Limb (tissue), 2 donors: ENCODE measurements at regions not wholly inside any gene's neighbourhood (a gene's known extent, or its start where the extent isn't known, plus 50 kb on each side); places are given as distances from the start of the nearest gene placed in this dataset.
"Not testable (repeated sequence)": the region's sequence is repeated elsewhere in the genome, so short reads cannot be mapped to it uniquely, and the experiment has no call there.

ENCODE experiments used
- DNase-seq, 2 donors: peaks; one replicate each; pipeline ENCODE4 v3.0.0-alpha.2; 2016; ENCODE audit errors: extremely low spot score in 2 of 2

- peak in 1 of 2 donors; percentile 55 for DNase-seq
Measured at GRCh38 chr9:62798884-62799850, 1609.3 kb downstream of the SPATA31A7 start.

GRCh38 chr9:62799851-62800371 lies 1610.1 kb downstream of the SPATA31A7 start:
- peak in 1 of 2 donors; percentile 72 for DNase-seq

GRCh38 chr9:62800451-62801371 lies 1610.9 kb downstream of the SPATA31A7 start:
- peak in 1 of 2 donors; percentile 61 for DNase-seq

GRCh38 chr9:62801372-62801811 lies 1611.6 kb downstream of the SPATA31A7 start:
- DNase-seq = peak in 1 of 2 donors; percentile 48

- peak; percentile 89 to 90 for DNase-seq
Measured at GRCh38 chr9:62801961-62802718, 1612.3 kb downstream of the SPATA31A7 start.

GRCh38 chr9:62802719-62803079 lies 1612.9 kb downstream of the SPATA31A7 start:
- not testable (repeated sequence) for DNase-seq

- peak in 1 of 2 donors; percentile 27 for DNase-seq
Measured at GRCh38 chr9:62803099-62803498, 1613.3 kb downstream of the SPATA31A7 start.

GRCh38 chr9:62804314-62804713 lies 1614.5 kb downstream of the SPATA31A7 start:
- not testable (repeated sequence) for DNase-seq

- not testable (repeated sequence) for DNase-seq
Measured at GRCh38 chr9:62807424-62807823, 1617.6 kb downstream of the SPATA31A7 start.

GRCh38 chr9:62808081-62808480 lies 1618.2 kb downstream of the SPATA31A7 start:
- DNase-seq = not testable (repeated sequence)

GRCh38 chr9:62810318-62810717 lies 1620.5 kb downstream of the SPATA31A7 start:
- DNase-seq = not testable (repeated sequence)

GRCh38 chr9:62810811-62811315 lies 1621.0 kb downstream of the SPATA31A7 start:
- DNase-seq = not testable (repeated sequence)

- DNase-seq = peak in 1 of 2 donors; percentile 41
Measured at GRCh38 chr9:62815436-62815835, 1625.6 kb downstream of the SPATA31A7 start.

- DNase-seq = not testable (repeated sequence)
Measured at GRCh38 chr9:62816331-62816730, 1626.5 kb downstream of the SPATA31A7 start.

GRCh38 chr9:62817214-62817613 lies 1627.4 kb downstream of the SPATA31A7 start:
- DNase-seq = not testable (repeated sequence)

- not testable (repeated sequence) for DNase-seq
Measured at GRCh38 chr9:62822185-62822584, 1632.3 kb downstream of the SPATA31A7 start.

GRCh38 chr9:62827957-62828907 lies 1638.4 kb downstream of the SPATA31A7 start:
- DNase-seq = not testable (repeated sequence)

GRCh38 chr9:62830829-62831459 lies 1641.1 kb downstream of the SPATA31A7 start:
- DNase-seq = not testable (repeated sequence)
